ENCODE measurements at regions not wholly inside any gene's neighbourhood (a gene's known extent, or its start where the extent isn't known, plus 50 kb on each side); places are given as distances from the start of the nearest gene placed in this dataset.

- TF ChIP-seq TAF1 (IDR thresholded peaks at IDR 0.05; ENCODE audit: borderline replicate concordance, low read depth, low read length): no peak
- no peak for TF ChIP-seq POLR2AphosphoS5 (IDR thresholded peaks at IDR 0.05; ENCODE audit: low read depth, low read length)
- no peak for TF ChIP-seq POLR2A (IDR thresholded peaks at IDR 0.05; ENCODE audit: low read depth, low read length)
Measured at GRCh38 chr13:105799155-105799554, 736.3 kb downstream of the EFNB2 start.

All from GM12892 (cell line).